ENCODE measurements at regions not wholly inside any gene's neighbourhood (a gene's known extent, or its start where the extent isn't known, plus 50 kb on each side); places are given as distances from the start of the nearest gene placed in this dataset.

DNA sequence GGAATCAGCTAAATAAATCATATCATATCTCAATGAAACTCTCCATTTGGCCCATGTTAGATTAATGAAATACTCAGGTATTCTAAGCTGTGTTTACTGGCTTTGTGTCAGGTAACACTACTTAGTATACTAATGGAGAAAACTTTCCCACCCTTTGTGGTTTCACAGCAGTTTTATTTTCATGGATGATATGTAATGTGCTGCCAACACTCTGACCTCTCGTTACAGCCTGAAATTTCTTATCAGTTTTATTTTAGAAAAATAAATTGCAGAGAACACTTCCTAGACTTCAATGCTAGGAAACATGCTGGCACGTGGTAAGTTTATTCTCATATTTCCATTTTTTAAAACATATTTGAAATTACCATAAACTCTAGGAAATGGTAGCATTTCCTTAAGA, 758.9 kb downstream of the LIG4 start:
- peaks cover 22% of the 10 kb centered on the region for H3K9me3 Mint-ChIP-seq (ENCODE audit: low read depth)
- no peak for DNase-seq (ENCODE audit: low spot score, unreplicated experiment)
- peaks cover 5% of the 10 kb centered on the region for H3K36me3 Mint-ChIP-seq (ENCODE audit: insufficient read depth)
- TF ChIP-seq, protein P1, sequence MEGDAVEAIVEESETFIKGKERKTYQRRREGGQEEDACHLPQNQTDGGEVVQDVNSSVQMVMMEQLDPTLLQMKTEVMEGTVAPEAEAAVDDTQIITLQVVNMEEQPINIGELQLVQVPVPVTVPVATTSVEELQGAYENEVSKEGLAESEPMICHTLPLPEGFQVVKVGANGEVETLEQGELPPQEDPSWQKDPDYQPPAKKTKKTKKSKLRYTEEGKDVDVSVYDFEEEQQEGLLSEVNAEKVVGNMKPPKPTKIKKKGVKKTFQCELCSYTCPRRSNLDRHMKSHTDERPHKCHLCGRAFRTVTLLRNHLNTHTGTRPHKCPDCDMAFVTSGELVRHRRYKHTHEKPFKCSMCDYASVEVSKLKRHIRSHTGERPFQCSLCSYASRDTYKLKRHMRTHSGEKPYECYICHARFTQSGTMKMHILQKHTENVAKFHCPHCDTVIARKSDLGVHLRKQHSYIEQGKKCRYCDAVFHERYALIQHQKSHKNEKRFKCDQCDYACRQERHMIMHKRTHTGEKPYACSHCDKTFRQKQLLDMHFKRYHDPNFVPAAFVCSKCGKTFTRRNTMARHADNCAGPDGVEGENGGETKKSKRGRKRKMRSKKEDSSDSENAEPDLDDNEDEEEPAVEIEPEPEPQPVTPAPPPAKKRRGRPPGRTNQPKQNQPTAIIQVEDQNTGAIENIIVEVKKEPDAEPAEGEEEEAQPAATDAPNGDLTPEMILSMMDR (IDR thresholded peaks at IDR 0.05; ENCODE audit: unreplicated experiment): no peak
- H3K27ac Mint-ChIP-seq: no peak overlapping the region
- H3K27me3 Mint-ChIP-seq: no peaks in the 10 kb centered on the region
- H3K4me1 Mint-ChIP-seq (ENCODE audit: low read depth): peaks cover 7% of the 10 kb centered on the region
- no peak overlapping the region for H3K4me3 Mint-ChIP-seq (ENCODE audit: low read depth)

DNA sequence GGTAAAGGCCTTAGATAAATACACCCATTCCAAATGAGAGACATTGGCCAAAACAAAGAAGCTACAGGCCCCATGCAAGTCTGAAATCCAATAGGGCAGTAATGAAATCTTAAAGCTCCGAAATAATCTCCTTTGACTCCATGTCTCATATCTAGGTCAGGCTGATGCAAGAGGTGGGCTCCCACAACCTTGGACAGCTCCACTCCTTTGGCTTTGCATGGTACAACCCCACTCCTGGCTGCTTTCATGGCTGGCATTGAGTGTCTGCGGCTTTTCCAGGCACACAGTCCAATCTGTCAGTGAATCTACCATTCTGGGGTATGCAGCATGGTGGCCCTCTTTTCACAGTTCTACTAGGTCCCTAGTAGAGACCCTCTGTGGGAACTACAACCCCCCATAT, 762.5 kb downstream of the LIG4 start:
- Mint-ChIP-seq H3K4me1 (ENCODE audit: low read depth) (peaks cover 5% of the 10 kb centered on the region), H3K9me3 (ENCODE audit: low read depth) (peaks cover 22% of the 10 kb centered on the region), H3K27ac (no peak overlapping the region), H3K36me3 (ENCODE audit: insufficient read depth) (peaks cover 5% of the 10 kb centered on the region), H3K4me3 (ENCODE audit: low read depth) (no peak overlapping the region), H3K27me3 (peaks cover 7% of the 10 kb centered on the region)
- TF ChIP-seq, protein P1 (IDR thresholded peaks at IDR 0.05; ENCODE audit: unreplicated experiment): no peak
- DNase-seq (ENCODE audit: low spot score, unreplicated experiment): no peak

DNA sequence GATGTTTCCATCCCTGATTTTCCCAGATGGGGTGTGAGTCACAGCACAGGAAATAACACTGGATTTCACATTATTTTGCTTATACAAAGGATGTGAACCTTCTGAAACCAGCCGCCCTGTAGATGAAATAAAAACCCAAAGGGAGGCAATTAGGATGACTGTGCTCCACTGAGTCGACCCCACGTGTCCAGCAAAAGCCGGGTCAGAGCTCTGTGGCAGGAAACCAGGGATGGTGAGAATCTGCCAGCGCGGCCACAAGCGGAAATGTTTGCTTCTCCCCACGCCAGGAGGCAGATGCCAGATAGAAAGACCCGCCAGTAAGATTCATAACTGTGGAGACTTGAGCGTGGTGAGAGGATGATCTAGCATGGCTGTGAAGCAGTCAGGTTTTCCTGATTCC, 764.4 kb downstream of the LIG4 start:
- DNase-seq (ENCODE audit: low spot score, unreplicated experiment): no peak
- peaks cover 13% of the 10 kb centered on the region for H3K4me1 Mint-ChIP-seq (ENCODE audit: low read depth)
- peaks cover 5% of the 10 kb centered on the region for H3K36me3 Mint-ChIP-seq (ENCODE audit: insufficient read depth)
- H3K4me3 Mint-ChIP-seq (ENCODE audit: low read depth): no peak overlapping the region
- H3K27me3 Mint-ChIP-seq: peaks cover 7% of the 10 kb centered on the region
- peaks cover 22% of the 10 kb centered on the region for H3K9me3 Mint-ChIP-seq (ENCODE audit: low read depth)
- TF ChIP-seq, protein P1 (IDR thresholded peaks at IDR 0.05; ENCODE audit: unreplicated experiment): no peak
- no peak overlapping the region for H3K27ac Mint-ChIP-seq

DNA sequence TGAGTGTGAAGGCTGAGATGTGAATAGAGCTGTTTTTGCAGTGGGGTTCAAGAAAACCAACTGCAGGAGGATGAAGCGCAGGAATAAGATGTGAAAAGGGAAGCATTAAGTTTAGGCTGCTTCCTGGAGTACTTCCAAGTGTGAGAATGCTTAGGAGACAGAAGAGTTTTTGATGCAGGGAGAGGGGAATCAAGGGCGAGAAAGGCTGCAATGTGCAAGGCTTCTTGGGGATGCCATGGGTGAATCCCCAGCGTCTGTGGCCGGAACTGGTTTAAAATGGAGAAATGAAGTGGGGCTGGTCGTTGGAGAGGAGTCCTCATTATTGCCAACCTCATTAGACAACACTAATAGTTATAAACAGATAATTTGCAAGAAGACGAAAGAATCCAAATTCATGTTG, 764.9 kb downstream of the LIG4 start:
- no peak overlapping the region for H3K4me3 Mint-ChIP-seq (ENCODE audit: low read depth)
- no peak overlapping the region for H3K27ac Mint-ChIP-seq
- H3K36me3 Mint-ChIP-seq (ENCODE audit: insufficient read depth): peaks cover 5% of the 10 kb centered on the region
- H3K9me3 Mint-ChIP-seq (ENCODE audit: low read depth): peaks cover 19% of the 10 kb centered on the region
- DNase-seq (ENCODE audit: low spot score, unreplicated experiment): no peak
- peaks cover 13% of the 10 kb centered on the region for H3K4me1 Mint-ChIP-seq (ENCODE audit: low read depth)
- TF ChIP-seq, protein P1 (IDR thresholded peaks at IDR 0.05; ENCODE audit: unreplicated experiment): no peak
- peaks cover 7% of the 10 kb centered on the region for H3K27me3 Mint-ChIP-seq

DNA sequence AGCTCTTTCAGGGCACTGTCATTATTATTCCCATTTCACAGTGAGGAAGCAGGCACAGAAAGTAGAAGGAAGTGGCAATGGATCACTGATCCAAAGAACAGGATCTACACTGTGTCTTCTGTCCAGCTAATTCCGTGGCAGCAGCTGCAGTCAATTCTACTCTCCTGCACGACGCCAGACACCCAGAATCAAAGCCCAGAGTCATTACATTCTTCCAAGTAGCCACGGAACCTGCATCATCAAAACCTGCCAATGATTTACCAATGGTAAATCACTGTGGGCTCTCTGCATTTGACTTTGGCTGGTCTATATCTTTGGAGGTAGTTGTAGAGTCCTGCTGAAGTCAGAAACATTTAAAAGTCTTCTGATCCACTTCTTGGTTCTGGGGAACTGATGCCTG, 767.7 kb downstream of the LIG4 start:
- no peak for DNase-seq (ENCODE audit: low spot score, unreplicated experiment)
- TF ChIP-seq, protein P1 (IDR thresholded peaks at IDR 0.05; ENCODE audit: unreplicated experiment): no peak
- Mint-ChIP-seq H3K27me3 (peaks cover 7% of the 10 kb centered on the region), H3K4me1 (ENCODE audit: low read depth) (peaks cover 13% of the 10 kb centered on the region), H3K9me3 (ENCODE audit: low read depth) (peaks cover 2% of the 10 kb centered on the region), H3K27ac (no peak overlapping the region), H3K4me3 (ENCODE audit: low read depth) (no peak overlapping the region), H3K36me3 (ENCODE audit: insufficient read depth) (no peaks in the 10 kb centered on the region)

Measured in progenitor cell of endocrine pancreas (in vitro differentiated cells).